ENCODE measurements at regions not wholly inside any gene's neighbourhood (a gene's known extent, or its start where the extent isn't known, plus 50 kb on each side); places are given as distances from the start of the nearest gene placed in this dataset.
"Not testable (repeated sequence)": the region's sequence is repeated elsewhere in the genome, so short reads cannot be mapped to it uniquely, and the experiment has no call there.

DNA sequence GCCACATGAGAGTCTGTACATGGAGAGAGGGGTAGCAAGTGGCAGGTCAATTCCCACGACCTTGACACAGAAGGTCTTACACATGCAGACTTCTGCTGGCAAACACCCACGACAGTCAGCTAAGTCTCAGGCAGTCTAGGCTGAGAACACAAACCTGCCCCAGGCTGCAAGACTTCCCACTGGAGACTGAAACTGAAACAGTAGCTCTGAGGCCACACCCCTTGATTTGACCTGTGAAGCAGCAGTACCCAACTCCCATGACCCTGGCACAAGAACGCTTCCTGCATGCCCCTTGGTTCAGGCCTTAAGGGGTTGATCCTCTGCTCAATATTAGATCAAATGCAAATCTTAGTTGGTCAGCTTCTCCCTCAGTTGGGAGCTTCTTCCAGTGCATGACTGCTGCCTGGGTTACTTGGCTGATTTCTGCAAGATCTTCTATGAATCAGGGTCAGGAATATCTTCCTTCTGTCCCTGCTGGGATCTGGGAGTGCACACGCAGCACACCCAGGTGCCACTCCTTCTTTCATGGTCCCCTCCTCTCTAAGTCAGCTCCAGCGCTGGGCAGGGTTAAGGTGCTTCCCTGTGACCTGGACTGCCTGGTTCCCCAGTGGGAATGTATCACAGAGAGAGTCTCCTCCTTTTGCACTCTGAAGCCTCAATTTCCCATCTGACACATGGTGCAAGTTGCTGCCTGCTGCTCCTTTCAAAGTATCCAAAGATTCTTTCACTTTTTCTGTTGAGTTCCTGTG, 403.9 kb upstream of the NPAP1 start:
- DNase-seq (ENCODE audit: low read depth, low spot score); H3K27ac ChIP-seq: not testable (repeated sequence)

DNA sequence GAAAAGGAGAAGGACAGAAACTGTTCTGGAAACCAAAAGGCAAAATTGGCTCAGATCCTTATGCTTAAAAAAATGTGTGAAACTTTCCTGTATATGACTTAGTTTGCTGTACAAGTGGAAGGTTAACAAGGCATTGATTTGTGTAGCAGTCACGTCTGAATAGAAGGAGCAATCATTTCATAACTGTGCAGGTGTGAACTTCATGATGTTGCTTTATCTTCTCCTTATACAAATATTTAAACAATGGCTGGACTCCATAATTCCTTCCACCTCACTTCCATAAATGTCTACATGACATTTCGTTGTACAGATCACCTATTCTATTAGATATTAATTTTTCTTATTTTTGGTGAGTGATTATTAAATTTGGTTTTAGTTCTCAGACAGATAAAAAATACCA, 382.7 kb upstream of the NPAP1 start:
- H3K27ac ChIP-seq: no peak overlapping the region
- no peak for DNase-seq (ENCODE audit: low read depth, low spot score)

DNA sequence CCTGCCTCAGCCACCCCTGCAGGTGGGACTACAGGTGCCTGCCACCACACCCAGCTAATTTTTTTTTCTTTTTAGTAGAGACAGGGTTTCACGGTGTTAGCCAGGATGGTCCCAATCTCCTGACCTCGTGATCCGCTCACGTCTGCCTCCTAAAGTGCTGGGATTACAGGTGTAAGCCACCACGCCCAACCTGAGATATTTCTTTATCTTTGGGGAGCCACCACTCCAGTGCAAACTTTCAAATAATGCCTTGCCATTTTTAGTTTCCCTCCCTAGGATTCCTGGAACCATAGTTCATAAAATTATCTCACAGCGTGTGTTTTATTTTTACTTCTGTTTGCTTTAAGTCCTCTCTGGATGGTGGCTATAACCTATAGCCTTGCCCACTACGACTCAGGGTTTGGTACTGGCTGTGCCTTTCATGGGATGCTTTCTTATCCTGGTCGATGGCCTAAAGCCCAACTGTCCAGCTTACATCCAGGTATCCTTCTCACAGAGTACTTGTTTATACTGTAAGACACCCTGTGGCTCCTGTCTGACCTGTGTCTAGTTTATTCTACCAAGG, 374.7 kb upstream of the NPAP1 start:
- H3K27ac ChIP-seq; DNase-seq (ENCODE audit: low read depth, low spot score): not testable (repeated sequence)

DNA sequence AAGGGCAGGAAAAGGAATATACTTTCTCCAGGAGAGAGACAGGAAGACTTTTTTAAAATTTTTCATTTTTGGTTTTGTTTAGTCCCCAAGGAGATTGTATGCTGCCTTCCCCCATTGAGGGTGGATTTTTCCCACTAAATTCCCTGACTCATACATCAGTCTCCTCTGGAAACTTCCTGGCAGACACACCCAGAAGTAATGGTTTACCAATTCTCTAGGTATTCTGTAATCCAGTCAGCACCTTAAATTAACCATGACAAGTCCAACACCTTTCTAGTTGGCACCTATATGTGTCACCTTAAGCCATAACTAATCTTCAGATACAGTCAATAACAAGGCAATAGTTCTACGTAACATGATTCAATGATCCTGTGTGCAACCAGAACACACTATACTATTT, 373.6 kb upstream of the NPAP1 start:
- DNase-seq (ENCODE audit: low read depth, low spot score); H3K27ac ChIP-seq: not testable (repeated sequence)

DNA sequence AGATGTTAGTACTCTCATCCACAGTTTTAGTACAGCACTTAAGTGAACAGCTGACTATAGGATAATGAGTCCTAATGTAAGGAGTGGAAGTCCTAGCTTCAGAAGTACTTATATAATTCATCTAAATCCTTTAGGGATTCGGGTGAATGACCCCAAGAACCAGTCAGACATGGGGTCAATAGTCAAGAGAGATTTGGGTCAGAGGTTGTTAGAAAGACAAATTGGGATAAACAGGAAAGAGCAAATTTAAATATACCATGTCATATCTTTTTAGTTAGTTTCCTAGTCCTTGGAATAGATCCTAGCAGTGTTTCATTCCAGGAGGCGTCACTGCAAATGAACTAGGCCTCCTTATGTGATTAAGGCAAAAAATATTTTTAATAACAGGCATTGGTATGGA, 370.8 kb upstream of the NPAP1 start:
- H3K27ac ChIP-seq; DNase-seq (ENCODE audit: low read depth, low spot score): not testable (repeated sequence)

DNA sequence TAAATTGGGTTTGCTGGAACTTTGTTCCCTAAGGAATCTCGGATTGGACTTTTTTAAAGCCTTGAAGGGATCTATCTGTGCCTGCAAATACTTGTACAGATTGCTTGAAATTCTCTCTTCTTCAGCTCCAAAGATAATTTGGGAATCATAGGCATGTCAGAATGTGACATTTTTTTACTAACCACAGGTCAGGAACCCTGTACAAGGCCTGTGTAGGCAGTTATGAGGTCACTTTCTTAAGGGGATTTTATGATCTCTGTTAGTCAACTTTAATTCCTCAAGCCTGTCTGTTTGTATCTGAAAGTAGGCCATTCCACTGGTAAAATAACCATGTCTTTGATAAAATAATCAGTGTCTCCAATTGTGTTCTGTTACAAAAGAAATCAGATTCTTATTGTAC, 369.9 kb upstream of the NPAP1 start:
- not testable (repeated sequence) for DNase-seq (ENCODE audit: low read depth, low spot score); H3K27ac ChIP-seq

DNA sequence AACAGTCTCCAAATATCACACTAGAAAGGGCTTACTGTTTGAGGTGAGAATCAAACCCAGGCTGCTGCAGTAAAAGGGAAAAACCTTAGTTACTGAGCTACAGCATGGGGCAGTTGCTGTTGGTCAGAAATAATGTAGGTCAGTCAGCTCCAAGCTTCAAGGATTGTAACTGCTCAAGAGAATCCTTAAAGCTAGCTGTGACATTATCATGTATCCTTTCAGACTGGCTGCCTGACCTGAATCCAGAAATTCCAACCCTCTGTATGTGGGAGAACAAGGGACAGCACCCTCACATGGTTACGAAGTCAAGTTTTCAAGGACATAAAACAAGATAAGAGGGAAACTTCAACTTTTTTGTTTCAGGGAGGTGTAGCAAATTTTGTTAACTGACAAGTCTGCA, 365.9 kb upstream of the NPAP1 start:
- not testable (repeated sequence) for DNase-seq (ENCODE audit: low read depth, low spot score); H3K27ac ChIP-seq

DNA sequence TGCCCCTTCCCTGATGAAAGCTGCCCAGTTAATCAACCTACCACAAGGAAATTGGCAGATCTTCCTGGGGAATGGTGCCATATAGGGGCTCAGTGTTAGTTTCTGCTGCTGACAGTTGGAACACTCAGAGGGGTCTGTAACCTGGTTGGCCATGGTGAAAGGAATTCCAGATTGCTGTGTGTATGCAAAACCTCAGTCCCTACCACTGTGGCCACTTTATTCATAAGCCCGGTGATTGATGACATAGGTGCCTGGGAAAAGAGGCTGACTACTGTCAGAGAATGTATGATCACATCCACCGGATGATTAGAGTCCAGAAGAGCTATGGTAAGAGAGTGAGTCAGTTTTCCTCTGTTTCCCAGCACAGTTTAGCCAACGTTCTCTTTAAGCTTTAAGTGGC, 363.9 kb upstream of the NPAP1 start:
- H3K27ac ChIP-seq: not testable (repeated sequence)

DNA sequence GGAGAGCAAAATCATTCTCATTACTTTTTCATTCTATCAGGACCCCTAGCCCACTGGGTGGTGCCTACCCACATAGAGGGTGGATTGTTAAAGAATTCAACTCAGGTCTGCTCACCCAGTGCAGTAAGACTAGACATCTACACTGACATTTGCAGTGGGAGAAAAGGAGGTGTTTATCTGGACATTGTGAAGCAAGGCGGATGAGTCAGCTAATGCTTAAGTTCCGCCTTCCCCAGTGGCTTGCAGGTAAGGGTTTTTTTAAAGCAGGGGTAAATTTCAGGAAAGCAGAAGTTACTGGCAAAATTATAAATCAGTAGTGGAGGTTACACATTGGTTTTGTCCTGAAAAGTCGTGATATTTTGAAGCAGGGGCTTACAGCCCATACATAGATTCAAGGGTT, 359.2 kb upstream of the NPAP1 start:
- H3K27ac ChIP-seq: not testable (repeated sequence)

More for the DNA sequence above, 363.9 kb upstream of the NPAP1 start:
- not testable (repeated sequence) for DNase-seq (ENCODE audit: low read depth, low spot score)

DNA sequence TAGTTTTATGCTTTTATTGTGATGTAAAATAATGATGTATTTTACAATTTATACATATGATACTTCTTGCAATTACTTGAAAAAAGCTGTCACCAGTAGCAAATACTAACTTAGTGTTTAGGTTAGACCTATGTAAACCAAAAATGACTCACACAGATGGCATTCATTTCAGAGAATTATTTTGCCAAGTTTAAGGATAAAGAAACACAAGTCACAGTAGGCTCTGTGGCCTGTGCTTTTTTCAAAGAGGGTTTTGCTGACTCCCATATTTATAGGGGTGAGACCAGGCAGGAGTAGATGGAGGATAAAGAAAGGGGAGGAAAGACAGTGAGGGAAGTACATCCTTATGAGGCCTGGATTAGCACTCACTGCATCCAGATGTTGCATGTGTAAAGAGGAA, 356.6 kb upstream of the NPAP1 start:
- H3K27ac ChIP-seq: peak overlapping the region; percentile 80

More for the DNA sequence above, 359.2 kb upstream of the NPAP1 start:
- not testable (repeated sequence) for DNase-seq (ENCODE audit: low read depth, low spot score)

DNA sequence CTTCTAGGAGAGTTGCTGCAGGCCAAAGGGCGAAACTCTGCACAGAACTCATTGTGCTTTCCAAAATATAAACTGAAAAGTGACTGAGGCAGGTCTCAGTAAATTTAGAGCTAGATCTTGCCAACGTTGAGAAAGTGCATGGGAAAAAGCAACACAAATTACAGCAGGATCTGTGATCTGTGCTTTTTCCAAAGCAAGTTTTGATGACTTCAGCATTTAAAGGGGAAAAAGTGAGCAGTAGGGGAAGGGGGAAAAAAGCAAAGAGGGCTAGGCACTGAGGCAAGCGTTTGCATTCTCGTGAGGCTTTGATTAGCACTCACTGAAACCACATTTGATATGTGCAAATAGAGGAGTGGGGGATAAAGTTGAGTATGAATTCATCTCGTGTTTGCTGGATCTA, 351.5 kb upstream of the NPAP1 start:
- H3K27ac ChIP-seq; DNase-seq (ENCODE audit: low read depth, low spot score): not testable (repeated sequence)

More for the DNA sequence above, 356.6 kb upstream of the NPAP1 start:
- no peak for DNase-seq (ENCODE audit: low read depth, low spot score)

DNA sequence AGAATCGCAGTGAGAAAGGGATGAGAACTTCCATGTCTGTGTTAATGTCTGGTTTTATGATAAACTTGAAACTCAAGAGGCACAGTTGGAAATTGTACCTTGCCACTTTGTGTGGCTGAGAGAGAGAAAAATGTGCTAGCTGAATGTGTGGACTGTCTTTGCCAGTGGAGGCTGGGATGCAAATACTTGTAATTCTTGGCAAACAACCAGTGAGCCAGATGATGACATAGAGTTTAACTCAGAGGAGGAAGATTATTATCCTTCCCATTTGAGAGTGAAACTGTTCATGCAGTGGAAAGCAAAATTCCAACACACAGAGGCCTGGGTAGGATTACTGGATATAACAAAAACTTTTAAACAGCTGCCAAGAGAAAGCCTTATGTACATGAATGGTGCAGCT, 349.1 kb upstream of the NPAP1 start:
- H3K27ac ChIP-seq: peak overlapping the region; percentile 23
- not testable (repeated sequence) for DNase-seq (ENCODE audit: low read depth, low spot score)

DNA sequence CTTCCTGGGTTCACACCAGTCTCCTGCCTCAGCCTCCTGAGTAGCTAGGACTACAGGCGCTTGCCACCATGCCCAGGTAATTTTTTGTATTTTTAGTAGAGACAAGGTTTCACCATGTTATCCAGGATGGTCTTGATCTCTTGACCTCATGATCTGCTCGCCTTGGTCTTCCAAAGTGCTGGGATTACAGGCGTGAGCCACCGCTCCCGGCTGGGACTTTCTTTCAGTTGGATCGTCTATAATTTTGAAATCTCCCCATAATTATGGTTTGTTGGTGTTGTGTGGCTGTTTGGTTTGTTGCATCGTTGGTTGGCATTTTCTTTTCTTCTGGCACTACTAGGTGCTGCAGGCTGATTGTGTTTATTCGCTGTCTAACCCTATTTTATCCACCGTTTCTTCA, 343.6 kb upstream of the NPAP1 start:
- H3K27ac ChIP-seq; DNase-seq (ENCODE audit: low read depth, low spot score): not testable (repeated sequence)

DNA sequence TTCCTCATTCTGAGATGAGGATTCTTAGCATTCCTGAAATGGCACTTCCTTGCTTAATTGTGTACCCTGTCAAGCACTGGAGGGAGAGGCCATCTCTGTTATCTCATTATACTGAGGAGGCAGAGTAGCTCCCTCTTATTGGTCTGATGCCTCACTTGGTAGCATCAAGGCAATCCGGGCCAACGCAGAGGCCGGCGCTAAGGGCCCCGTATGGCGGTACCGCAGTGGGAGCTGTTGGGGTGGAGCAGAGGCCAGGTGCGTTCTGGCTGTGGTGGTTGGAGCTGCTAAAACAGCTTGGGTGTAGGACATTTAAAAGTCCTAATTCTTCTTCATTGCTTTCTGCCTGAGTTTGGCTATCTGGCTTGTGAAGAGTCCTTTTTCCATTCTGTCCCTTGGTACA, 333.7 kb upstream of the NPAP1 start:
- H3K27ac ChIP-seq; DNase-seq (ENCODE audit: low read depth, low spot score): not testable (repeated sequence)

DNA sequence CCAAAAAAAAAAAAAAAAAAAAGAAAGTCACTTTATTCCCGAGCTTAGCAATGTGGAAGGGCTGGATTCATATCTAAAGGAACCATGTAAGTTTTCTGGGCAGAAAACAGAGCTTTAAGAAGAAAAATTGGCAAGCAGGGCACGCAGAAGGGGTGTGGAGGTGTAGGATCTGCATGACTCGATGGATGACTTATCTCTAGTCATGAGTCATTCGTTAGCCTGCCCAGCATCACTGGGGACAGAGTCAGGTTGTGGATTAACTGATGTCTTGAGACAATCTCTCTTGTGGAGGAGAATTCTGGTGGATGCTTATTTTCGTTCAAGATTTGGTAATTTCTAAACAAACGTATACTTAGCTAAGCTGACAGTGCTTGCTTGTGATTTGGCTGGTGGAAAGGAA, 322.8 kb upstream of the NPAP1 start:
- H3K27ac ChIP-seq; DNase-seq (ENCODE audit: low read depth, low spot score): not testable (repeated sequence)

DNA sequence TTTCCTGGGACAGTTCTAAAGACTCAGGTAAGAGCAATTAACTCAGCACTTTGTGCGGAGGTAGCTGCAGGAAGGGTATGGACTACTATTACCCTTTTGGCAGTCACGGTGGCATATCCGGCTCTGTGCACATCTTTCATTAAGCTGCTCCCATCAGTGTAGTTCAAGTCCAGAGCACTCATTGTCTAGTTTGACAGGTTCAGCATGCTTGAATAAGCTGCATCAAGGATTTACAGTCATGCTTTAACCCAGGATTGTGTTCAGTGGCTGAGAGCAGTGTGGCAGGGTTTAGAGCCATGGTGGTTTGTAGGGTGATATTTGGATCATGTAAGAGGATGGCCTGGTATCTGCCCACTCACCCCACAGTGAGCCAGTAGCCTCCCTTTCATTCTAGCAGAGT, 294.5 kb upstream of the NPAP1 start:
- DNase-seq (ENCODE audit: low read depth, low spot score); H3K27ac ChIP-seq: not testable (repeated sequence)

DNA sequence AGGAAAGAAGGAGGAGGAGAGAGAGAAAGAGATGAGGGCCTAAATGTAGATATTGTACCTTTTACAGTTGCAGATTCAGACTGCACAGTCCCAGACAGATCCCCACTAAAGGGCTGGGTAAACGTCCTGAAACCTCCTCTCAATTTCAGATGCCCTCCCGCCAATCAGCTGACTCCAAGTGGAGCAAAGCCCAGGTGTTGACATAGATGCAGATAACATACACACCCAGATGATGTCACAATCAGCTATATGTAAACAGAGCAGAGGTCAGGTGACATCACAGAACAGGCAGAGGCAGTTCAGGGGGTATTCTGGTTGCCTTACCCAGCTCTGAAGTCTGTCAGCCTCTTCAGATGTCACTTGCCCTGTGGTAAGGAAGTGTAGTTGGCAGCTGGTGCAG, 290.3 kb upstream of the NPAP1 start:
- not testable (repeated sequence) for DNase-seq (ENCODE audit: low read depth, low spot score); H3K27ac ChIP-seq

DNA sequence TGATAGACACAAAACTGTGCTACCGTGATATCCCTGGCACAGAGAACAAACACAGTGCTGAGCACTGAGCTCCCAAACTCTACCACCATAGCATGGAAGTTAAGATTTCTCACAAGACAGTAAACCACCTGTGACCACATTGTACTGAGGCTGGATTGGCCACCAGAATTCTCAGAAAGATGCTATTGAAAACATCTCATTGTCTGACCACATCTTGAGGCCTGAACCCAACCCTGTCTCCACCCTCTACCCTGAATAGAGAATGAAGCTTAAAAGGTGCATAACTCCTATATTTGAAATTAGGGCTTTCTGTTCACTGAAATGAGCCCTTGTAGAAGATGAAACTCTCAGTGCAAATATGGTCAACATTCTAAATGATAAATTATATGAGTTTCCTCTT, 281.3 kb upstream of the NPAP1 start:
- DNase-seq (ENCODE audit: low read depth, low spot score): no peak
- H3K27ac ChIP-seq: no peak overlapping the region

DNA sequence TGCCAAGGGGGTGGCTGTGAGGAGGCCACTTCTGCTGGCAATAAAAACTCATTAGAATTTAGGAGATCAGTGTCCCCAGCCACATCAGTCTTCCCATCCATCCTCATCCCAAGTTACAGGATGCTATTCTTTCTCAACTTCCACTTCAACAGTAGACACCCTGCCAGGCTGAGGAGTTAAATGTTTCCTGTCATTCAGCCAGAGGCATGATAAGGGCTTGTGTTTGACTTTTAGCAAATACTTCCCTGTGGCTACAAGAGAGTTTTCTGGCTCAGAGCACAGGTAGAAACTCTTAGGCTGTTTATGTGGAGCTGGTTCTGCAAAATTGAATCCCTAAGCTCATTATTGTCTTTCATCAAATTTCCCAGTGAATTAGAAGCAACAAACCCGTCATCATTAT, 262.9 kb upstream of the NPAP1 start:
- H3K27ac ChIP-seq; DNase-seq (ENCODE audit: low read depth, low spot score): not testable (repeated sequence)

DNA sequence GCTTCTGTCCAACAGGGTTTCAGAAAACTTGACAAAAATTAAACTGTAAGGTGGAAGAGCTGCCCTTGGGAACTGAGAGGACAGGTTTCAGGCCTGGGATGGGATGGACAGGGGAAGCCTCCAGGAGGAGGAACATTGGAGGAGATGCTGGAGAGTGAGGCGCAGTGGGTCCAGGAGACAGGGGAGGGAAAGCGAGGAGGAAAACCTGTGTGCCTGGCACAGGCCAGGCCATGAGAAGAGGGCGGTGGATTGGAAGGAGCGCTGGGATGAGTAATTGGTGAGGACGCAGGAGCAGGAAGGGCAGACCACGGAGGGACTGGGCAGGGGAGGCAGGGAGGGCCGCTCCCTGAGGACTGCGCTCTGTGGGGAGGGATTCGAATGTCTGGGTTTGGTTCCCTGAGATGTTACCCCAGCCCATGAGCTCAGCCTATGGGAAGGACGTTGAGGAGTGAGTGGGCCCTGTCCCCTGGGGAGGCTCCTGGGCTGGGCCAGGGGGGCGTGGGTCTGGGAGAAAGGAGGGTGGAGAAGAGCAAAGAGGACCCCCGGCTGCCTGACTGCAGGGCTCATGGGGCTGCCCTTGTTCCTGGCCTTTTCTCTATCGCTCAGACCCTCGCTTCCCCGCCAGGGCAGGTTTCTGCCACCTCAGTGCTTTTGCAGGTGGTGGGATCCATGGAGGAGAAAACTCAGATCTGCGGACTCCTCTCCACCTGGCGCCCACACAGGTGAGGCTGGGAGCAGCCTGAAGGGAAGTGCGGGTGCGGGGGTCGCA, 249.1 kb upstream of the NPAP1 start:
- DNase-seq (ENCODE audit: low read depth, low spot score): not testable (repeated sequence)

DNA sequence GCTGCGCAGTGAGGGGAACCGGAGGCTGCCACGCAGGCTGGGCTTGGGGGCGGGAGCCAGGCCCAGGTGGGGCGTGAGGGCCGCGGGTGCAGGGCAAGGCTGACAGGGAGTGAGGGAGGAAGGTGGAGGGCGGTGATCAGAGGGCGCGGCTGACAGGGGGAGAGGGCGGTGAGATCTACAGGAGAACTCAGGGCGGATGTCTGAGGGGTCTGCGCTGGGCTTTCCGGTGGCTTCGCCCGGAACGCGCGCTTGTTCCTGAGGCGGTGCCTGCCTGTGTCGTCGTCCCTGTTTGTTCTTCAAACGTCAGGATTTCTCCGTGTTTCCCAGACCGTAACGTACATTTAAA, 248.5 kb upstream of the NPAP1 start:
- DNase-seq (ENCODE audit: low read depth, low spot score); H3K27ac ChIP-seq: not testable (repeated sequence)

More for the DNA sequence above, 249.1 kb upstream of the NPAP1 start:
- H3K27ac ChIP-seq: not testable (repeated sequence)

All from epithelial cell of prostate (primary cell).